NCI-H446 (cell line): ENCODE measurements at regions not wholly inside any gene's neighbourhood (a gene's known extent, or its start where the extent isn't known, plus 50 kb on each side); places are given as distances from the start of the nearest gene placed in this dataset.
"Not testable (repeated sequence)": the region's sequence is repeated elsewhere in the genome, so short reads cannot be mapped to it uniquely, and the experiment has no call there.

Experiments
- DNase-seq, 2 experiments: peaks; one replicate each; lab custom pipeline; 2025; lab: John Stamatoyannopoulos, UW

GRCh38 chr9:104195142-104195541, 101.0 kb downstream of the SMC2 start:
- not testable (repeated sequence) for DNase-seq

- no peak for DNase-seq
Measured at GRCh38 chr9:104200456-104200994, 106.4 kb downstream of the SMC2 start.

- no peak for DNase-seq
Measured at GRCh38 chr9:104206766-104207165, 112.7 kb downstream of the SMC2 start.

GRCh38 chr9:104209387-104209786, 115.3 kb downstream of the SMC2 start:
- no peak for DNase-seq

- no peak for DNase-seq
Measured at GRCh38 chr9:104227108-104227507, 133.0 kb downstream of the SMC2 start.

GRCh38 chr9:104232781-104233341, 138.8 kb downstream of the SMC2 start:
- no peak for DNase-seq

GRCh38 chr9:104233366-104233765, 139.3 kb downstream of the SMC2 start:
- no peak for DNase-seq

GRCh38 chr9:104234632-104235337, 140.7 kb downstream of the SMC2 start:
- DNase-seq = not testable (repeated sequence)

GRCh38 chr9:104235347-104236120, 141.4 kb downstream of the SMC2 start:
- not testable (repeated sequence) for DNase-seq

GRCh38 chr9:104238668-104239067, 144.6 kb downstream of the SMC2 start:
- no peak for DNase-seq

- no peak for DNase-seq
Measured at GRCh38 chr9:104240890-104241289, 146.8 kb downstream of the SMC2 start.

- no peak for DNase-seq
Measured at GRCh38 chr9:104245925-104246324, 151.8 kb downstream of the SMC2 start.

- DNase-seq = no peak
Measured at GRCh38 chr9:104247899-104248460, 153.9 kb downstream of the SMC2 start.

- DNase-seq = no peak
Measured at GRCh38 chr9:104256031-104256695, 162.1 kb downstream of the SMC2 start.

GRCh38 chr9:104256696-104257062, 162.6 kb downstream of the SMC2 start:
- no peak for DNase-seq

- no peak for DNase-seq
Measured at GRCh38 chr9:104258296-104259011, 164.3 kb downstream of the SMC2 start.

GRCh38 chr9:104260004-104260403, 165.9 kb downstream of the SMC2 start:
- DNase-seq = no peak

GRCh38 chr9:104263942-104264341, 169.8 kb downstream of the SMC2 start:
- DNase-seq = no peak

GRCh38 chr9:104264431-104264830, 170.3 kb downstream of the SMC2 start:
- no peak for DNase-seq

- DNase-seq = no peak
Measured at GRCh38 chr9:104269374-104269773, 175.3 kb downstream of the SMC2 start.
